NB4 (cell line): ENCODE measurements at regions not wholly inside any gene's neighbourhood (a gene's known extent, or its start where the extent isn't known, plus 50 kb on each side); places are given as distances from the start of the nearest gene placed in this dataset.

ENCODE experiments used
- DNase-seq: peaks from one replicate; pipeline ENCODE4 v3.0.0; 2010; ENCODE audit warnings: low read depth
- H3K4me3 ChIP-seq: one replicate; pipeline ENCODE4 v1.5.1; 2011; ENCODE audit warnings: mild to moderate bottlenecking, low read depth, low read length, moderate library complexity
- CTCF ChIP-seq: IDR thresholded peaks from one replicate; pipeline ENCODE4 v1.5.1; 2012; ENCODE audit warnings: low read depth, low read length
- MAX ChIP-seq: IDR thresholded peaks from 2 replicates; pipeline ENCODE4 v1.6.1; 2011; ENCODE audit warnings: low read depth, low read length
- MYC ChIP-seq: IDR thresholded peaks from 2 replicates; pipeline ENCODE4 v1.6.1; 2011; ENCODE audit warnings: low read depth, low read length
- POLR2A ChIP-seq: IDR thresholded peaks from 2 replicates; pipeline ENCODE4 v1.6.1; 2011; ENCODE audit warnings: mild to moderate bottlenecking; ENCODE audit not compliant: insufficient read length; ENCODE audit errors: extremely low read depth

- no peak for TF ChIP-seq POLR2A
- TF ChIP-seq MAX, result no peak
- no peak for TF ChIP-seq MYC
- no peak for TF ChIP-seq CTCF
- no peak overlapping the region for H3K4me3 ChIP-seq
- no peak for DNase-seq
These were observed 479.1 kb downstream of the MBD2 start for GRCh38 chr18:53745224-53745967.

- H3K4me3 ChIP-seq, result no peak overlapping the region
- DNase-seq, result no peak
- TF ChIP-seq CTCF (no peak), MAX (no peak), MYC (no peak), POLR2A (no peak)
These were observed 484.8 kb downstream of the MBD2 start for GRCh38 chr18:53739700-53740099.

- TF ChIP-seq CTCF, result no peak
- TF ChIP-seq POLR2A, result no peak
- no peak for TF ChIP-seq MAX
- no peak for TF ChIP-seq MYC
- DNase-seq, result no peak
- H3K4me3 ChIP-seq, result no peak overlapping the region
These were observed 488.9 kb downstream of the MBD2 start for GRCh38 chr18:53735526-53735925.

GRCh38 chr18:53715243-53715853 is 509.1 kb downstream of the MBD2 start:
- TF ChIP-seq MYC (no peak), MAX (no peak), CTCF (no peak), POLR2A (no peak)
- no peak for DNase-seq
- no peak overlapping the region for H3K4me3 ChIP-seq

- no peak for TF ChIP-seq MAX
- TF ChIP-seq MYC, result no peak
- TF ChIP-seq POLR2A, result no peak
- no peak for TF ChIP-seq CTCF
- no peak for DNase-seq
- H3K4me3 ChIP-seq, result no peak overlapping the region
These were observed 514.4 kb downstream of the MBD2 start for GRCh38 chr18:53710080-53710479.

GRCh38 chr18:53702480-53702879 is 522.0 kb downstream of the MBD2 start:
- no peak for DNase-seq
- no peak overlapping the region for H3K4me3 ChIP-seq
- TF ChIP-seq MYC (no peak), POLR2A (no peak), CTCF (no peak), MAX (no peak)
